IPS DF 6.9 (cell line): ENCODE measurements at regions not wholly inside any gene's neighbourhood (a gene's known extent, or its start where the extent isn't known, plus 50 kb on each side); places are given as distances from the start of the nearest gene placed in this dataset.
A peak's percentile ranks its signal among the peaks of the same experiment; 100 is the strongest.

Experiments
- DNase-seq: peaks from one replicate; pipeline ENCODE4 v3.0.0-alpha.2; 2013; ENCODE audit warnings: low read depth, low spot score
- H3K27ac ChIP-seq: one replicate; pipeline ENCODE4 v1.5.1; 2013; ENCODE audit warnings: low read length, control low read depth
- H3K27me3 ChIP-seq: 2 replicates; pipeline ENCODE4 v1.6.1; 2013; ENCODE audit warnings: mild to moderate bottlenecking, low read length; ENCODE audit not compliant: control insufficient read depth, insufficient read depth
- H3K36me3 ChIP-seq: 2 replicates; pipeline ENCODE4 v1.6.1; 2013; ENCODE audit warnings: low read length; ENCODE audit not compliant: control insufficient read depth, insufficient read depth
- H3K4me1 ChIP-seq: 2 replicates; pipeline ENCODE4 v1.6.1; 2013; ENCODE audit warnings: low read length; ENCODE audit not compliant: control insufficient read depth, insufficient read depth
- H3K4me3 ChIP-seq: 2 replicates; pipeline ENCODE4 v1.5.1; 2013; ENCODE audit warnings: mild to moderate bottlenecking, low read length
- H3K9me3 ChIP-seq: 2 replicates; pipeline ENCODE4 v1.6.1; 2013; ENCODE audit warnings: low read length, inconsistent platforms; ENCODE audit not compliant: control insufficient read depth, insufficient read depth
- WGBS: extraction: QIAGEN DNeasy Blood & Tissue Kit; methylation state at CpG from one replicate; pipeline ENCODE4 v1.1.7; 2013; ENCODE audit warnings: mixed read lengths, missing lambda C conversion rate; ENCODE audit not compliant: insufficient read length, insufficient coverage; 5-methylcytosine and 5-hydroxymethylcytosine counted together

GRCh38 chr13:70630247-70630646 lies 522.0 kb upstream of the KLHL1 start:
- Histone ChIP-seq H3K27ac (no peak overlapping the region), H3K27me3 (peaks cover 7% of the 10 kb centered on the region; the same call in 1 of the 2 replicates), H3K9me3 (no peaks in the 10 kb centered on the region), H3K36me3 (no peaks in the 10 kb centered on the region), H3K4me1 (no peaks in the 10 kb centered on the region), H3K4me3 (no peak overlapping the region)
- no CpG with 5 or more reads among the region's 2 CpGs for WGBS
- peak; percentile 20 for DNase-seq

DNA sequence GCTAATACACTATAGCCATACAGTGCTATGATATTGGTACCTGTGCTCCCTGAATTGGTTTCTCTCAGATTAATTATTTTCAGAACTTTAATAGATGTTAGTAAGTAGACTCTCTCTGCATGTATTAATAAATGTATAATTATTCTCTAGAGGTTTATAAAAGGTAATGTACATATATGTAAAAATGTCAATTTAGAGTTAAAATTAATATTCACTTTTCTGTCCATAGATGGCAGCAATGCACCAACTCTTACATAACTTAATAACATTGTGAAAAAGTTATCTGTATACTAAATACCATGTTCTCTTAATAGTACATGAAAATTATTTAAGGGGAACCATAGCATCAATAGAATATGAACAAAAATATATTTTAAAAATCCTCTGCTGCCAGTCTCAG lies 515.0 kb upstream of the KLHL1 start:
- no peak for DNase-seq
- H3K4me3 ChIP-seq: no peak overlapping the region
- H3K27me3 ChIP-seq: peaks cover under 1% of the 10 kb centered on the region; the same call in 1 of the 2 replicates
- no peaks in the 10 kb centered on the region for H3K4me1 ChIP-seq
- H3K9me3 ChIP-seq: no peaks in the 10 kb centered on the region
- H3K36me3 ChIP-seq: no peaks in the 10 kb centered on the region
- no peak overlapping the region for H3K27ac ChIP-seq

- DNase-seq: no peak
- no peaks in the 10 kb centered on the region for H3K9me3 ChIP-seq
- H3K27me3 ChIP-seq: no peaks in the 10 kb centered on the region
- no peaks in the 10 kb centered on the region for H3K36me3 ChIP-seq
- no peak overlapping the region for H3K27ac ChIP-seq
- no CpG with 5 or more reads among the region's 5 CpGs for WGBS
- H3K4me1 ChIP-seq: no peaks in the 10 kb centered on the region
- H3K4me3 ChIP-seq: no peak overlapping the region
Observed at GRCh38 chr13:70622796-70623195, 514.5 kb upstream of the KLHL1 start.

GRCh38 chr13:70619936-70620335 lies 511.7 kb upstream of the KLHL1 start:
- no peaks in the 10 kb centered on the region for H3K36me3 ChIP-seq
- H3K4me3 ChIP-seq: no peak overlapping the region
- H3K27me3 ChIP-seq: no peaks in the 10 kb centered on the region
- no peaks in the 10 kb centered on the region for H3K9me3 ChIP-seq
- no peak for DNase-seq
- no peaks in the 10 kb centered on the region for H3K4me1 ChIP-seq
- H3K27ac ChIP-seq: no peak overlapping the region
- 100% methylated on average over 1 of the region's 2 CpGs for WGBS

DNA sequence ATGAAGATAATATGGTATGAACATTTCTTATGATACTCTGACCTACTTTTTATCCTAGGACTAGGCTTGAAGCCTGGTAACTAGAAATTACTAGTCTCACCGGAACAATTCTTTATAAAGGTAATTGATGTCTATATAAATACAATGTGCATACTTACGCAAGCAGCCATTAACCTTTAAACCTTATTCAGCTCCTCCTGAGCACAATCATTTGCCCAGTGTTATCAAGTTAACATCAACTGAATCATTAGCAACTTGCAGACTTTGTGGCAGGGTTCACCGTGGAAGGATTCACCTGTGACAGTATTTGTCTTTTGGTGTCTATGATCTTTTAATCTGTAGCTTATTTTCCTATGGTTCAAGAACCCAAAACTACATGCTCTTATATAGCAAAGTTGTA lies 508.6 kb upstream of the KLHL1 start:
- DNase-seq: no peak
- Histone ChIP-seq H3K4me3 (no peak overlapping the region), H3K27me3 (no peaks in the 10 kb centered on the region), H3K9me3 (no peaks in the 10 kb centered on the region), H3K36me3 (no peaks in the 10 kb centered on the region), H3K27ac (no peak overlapping the region), H3K4me1 (no peaks in the 10 kb centered on the region)
- no CpG with 5 or more reads among the region's 3 CpGs for WGBS

GRCh38 chr13:70613295-70613694 lies 505.0 kb upstream of the KLHL1 start:
- Histone ChIP-seq H3K36me3 (no peaks in the 10 kb centered on the region), H3K27me3 (no peaks in the 10 kb centered on the region), H3K4me3 (no peak overlapping the region), H3K9me3 (no peaks in the 10 kb centered on the region), H3K27ac (no peak overlapping the region), H3K4me1 (no peaks in the 10 kb centered on the region)
- WGBS: no CpG with 5 or more reads among the region's 1 CpG
- DNase-seq: no peak

DNA sequence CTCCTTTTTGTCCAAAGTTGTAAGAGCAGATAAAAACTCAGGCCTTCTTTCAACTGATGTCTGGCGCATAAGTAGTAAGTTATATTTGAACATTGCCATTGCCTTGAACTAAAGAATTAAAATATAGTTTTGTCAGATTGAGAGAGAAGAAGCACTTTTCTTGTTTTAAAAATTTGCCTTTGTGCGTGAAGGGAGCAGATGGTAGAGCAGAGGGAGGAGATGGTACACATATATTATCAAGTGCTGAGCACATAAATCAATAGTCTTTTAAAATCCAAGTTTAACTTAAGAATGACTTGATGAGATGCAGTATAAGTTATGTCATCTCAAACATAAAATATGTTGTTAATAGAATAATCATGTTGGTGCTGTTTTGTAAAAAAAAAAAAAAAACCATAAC lies 504.6 kb upstream of the KLHL1 start:
- Histone ChIP-seq H3K36me3 (no peaks in the 10 kb centered on the region), H3K9me3 (no peaks in the 10 kb centered on the region), H3K4me1 (no peaks in the 10 kb centered on the region), H3K27ac (no peak overlapping the region), H3K4me3 (no peak overlapping the region), H3K27me3 (no peaks in the 10 kb centered on the region)
- WGBS: no CpG with 5 or more reads among the region's 2 CpGs
- no peak for DNase-seq

GRCh38 chr13:70604448-70604847 lies 496.2 kb upstream of the KLHL1 start:
- DNase-seq: no peak
- no CpG with 5 or more reads among the region's 4 CpGs for whole genome bisulfite sequencing
- Histone ChIP-seq H3K9me3 (no peaks in the 10 kb centered on the region), H3K27ac (no peak overlapping the region), H3K4me1 (no peaks in the 10 kb centered on the region), H3K27me3 (no peaks in the 10 kb centered on the region), H3K4me3 (no peak overlapping the region), H3K36me3 (no peaks in the 10 kb centered on the region)

DNA sequence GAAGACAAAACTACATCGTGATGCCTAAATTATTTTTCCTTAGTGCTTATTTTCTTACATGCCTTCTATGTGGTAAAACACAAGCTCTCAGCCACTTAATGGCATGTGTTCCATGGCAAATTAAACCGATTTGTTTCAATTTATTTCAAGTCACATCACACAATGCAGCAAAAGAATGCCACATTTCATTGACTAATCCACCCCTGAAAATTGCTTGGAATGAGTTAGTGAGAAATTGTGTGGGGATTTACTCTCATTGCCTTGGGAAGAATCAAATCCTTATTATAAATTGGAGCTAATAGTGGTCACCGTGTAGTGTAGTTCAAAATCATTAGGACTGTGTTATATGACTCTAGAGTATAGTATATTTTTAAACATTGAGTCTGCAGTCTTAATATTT lies 485.5 kb upstream of the KLHL1 start:
- Histone ChIP-seq H3K4me3 (no peak overlapping the region), H3K27me3 (no peaks in the 10 kb centered on the region), H3K4me1 (no peaks in the 10 kb centered on the region), H3K9me3 (no peaks in the 10 kb centered on the region), H3K27ac (no peak overlapping the region), H3K36me3 (no peaks in the 10 kb centered on the region)
- DNase-seq: no peak
- no CpG with 5 or more reads among the region's 3 CpGs for WGBS

DNA sequence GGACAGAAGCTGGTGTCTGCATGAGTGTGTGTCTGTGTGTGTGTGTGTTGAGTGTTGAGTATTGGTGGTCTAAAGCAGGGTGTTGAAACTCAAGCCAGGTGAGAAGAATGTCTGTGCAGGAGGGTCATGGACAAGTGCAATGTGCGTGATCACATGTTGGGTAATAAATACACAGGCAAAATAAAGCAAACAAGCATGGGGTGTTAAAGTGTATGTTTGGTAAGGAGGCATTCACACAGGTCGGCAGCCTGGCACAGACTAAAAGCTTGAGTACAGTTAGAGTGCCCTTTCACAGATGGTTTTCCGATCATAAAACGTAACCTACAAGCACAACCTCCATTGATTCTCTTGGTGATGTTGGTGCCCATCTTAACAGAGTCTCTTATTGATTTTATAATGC lies 476.9 kb upstream of the KLHL1 start:
- H3K4me1 ChIP-seq: no peaks in the 10 kb centered on the region
- no peaks in the 10 kb centered on the region for H3K27me3 ChIP-seq
- H3K9me3 ChIP-seq: no peaks in the 10 kb centered on the region
- no CpG with 5 or more reads among the region's 4 CpGs for WGBS
- H3K4me3 ChIP-seq: no peak overlapping the region
- no peaks in the 10 kb centered on the region for H3K36me3 ChIP-seq
- H3K27ac ChIP-seq: no peak overlapping the region
- no peak for DNase-seq

DNA sequence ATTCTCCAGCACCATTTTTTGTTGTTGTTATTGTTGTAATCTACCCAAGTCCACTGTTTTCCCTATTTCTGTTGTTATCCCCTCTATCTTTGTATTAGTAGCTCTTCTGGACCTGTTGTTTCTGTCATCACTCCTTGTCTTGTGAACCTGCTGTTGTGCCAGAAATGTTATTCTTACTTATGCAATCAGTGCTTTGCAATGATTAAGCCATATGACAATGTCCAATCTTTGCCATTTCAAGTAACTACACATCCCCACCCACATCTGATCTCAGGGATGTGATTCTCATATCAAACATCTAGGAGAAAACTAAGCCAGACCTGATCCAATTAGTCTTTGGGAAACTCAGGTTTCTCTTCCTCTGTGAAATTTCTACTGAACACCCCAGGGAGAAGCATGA lies 472.6 kb upstream of the KLHL1 start:
- Histone ChIP-seq H3K9me3 (no peaks in the 10 kb centered on the region), H3K4me1 (no peaks in the 10 kb centered on the region), H3K4me3 (no peak overlapping the region), H3K27me3 (no peaks in the 10 kb centered on the region), H3K27ac (no peak overlapping the region), H3K36me3 (no peaks in the 10 kb centered on the region)
- DNase-seq: no peak
